ENCODE measurements at regions not wholly inside any gene's neighbourhood (a gene's known extent, or its start where the extent isn't known, plus 50 kb on each side); places are given as distances from the start of the nearest gene placed in this dataset.

GRCh38 chr20:40120827-40121226, 568.2 kb downstream of the MAFB start:
- no peak for DNase-seq

- no peak for DNase-seq
These were observed 577.8 kb downstream of the MAFB start for GRCh38 chr20:40111282-40111681.

- DNase-seq = no peak
These were observed 578.7 kb downstream of the MAFB start for GRCh38 chr20:40110311-40110831.

GRCh38 chr20:40109136-40109535, 579.9 kb downstream of the MAFB start:
- DNase-seq = no peak

GRCh38 chr20:40108321-40108720, 580.7 kb downstream of the MAFB start:
- DNase-seq = no peak

- DNase-seq = no peak
These were observed 584.1 kb downstream of the MAFB start for GRCh38 chr20:40104959-40105358.

- DNase-seq = no peak
These were observed 585.6 kb downstream of the MAFB start for GRCh38 chr20:40103420-40103819.

- DNase-seq = no peak
These were observed 587.5 kb downstream of the MAFB start for GRCh38 chr20:40101560-40101959.

- no peak for DNase-seq
These were observed 588.8 kb downstream of the MAFB start for GRCh38 chr20:40100261-40100660.

- no peak for DNase-seq
These were observed 598.8 kb downstream of the MAFB start for GRCh38 chr20:40090236-40090635.

- DNase-seq = no peak
These were observed 601.5 kb downstream of the MAFB start for GRCh38 chr20:40087496-40087895.

- no peak for DNase-seq
These were observed 603.5 kb downstream of the MAFB start for GRCh38 chr20:40085513-40085912.

GRCh38 chr20:40082436-40082835, 606.6 kb downstream of the MAFB start:
- no peak for DNase-seq

GRCh38 chr20:40081653-40082052, 607.4 kb downstream of the MAFB start:
- DNase-seq = no peak

- no peak for DNase-seq
These were observed 608.9 kb downstream of the MAFB start for GRCh38 chr20:40080041-40080652.

GRCh38 chr20:40073535-40074111, 615.4 kb downstream of the MAFB start:
- peak; percentile 43 for DNase-seq

- DNase-seq = no peak
These were observed 616.1 kb downstream of the MAFB start for GRCh38 chr20:40072907-40073306.

- DNase-seq = no peak
These were observed 632.9 kb downstream of the MAFB start for GRCh38 chr20:40056171-40056570.

GRCh38 chr20:40055711-40056110, 633.3 kb downstream of the MAFB start:
- no peak for DNase-seq

- no peak for DNase-seq
These were observed 634.7 kb downstream of the MAFB start for GRCh38 chr20:40054311-40054710.

GRCh38 chr20:40050596-40050995, 638.4 kb downstream of the MAFB start:
- no peak for DNase-seq

GRCh38 chr20:40049854-40050253, 639.2 kb downstream of the MAFB start:
- no peak for DNase-seq

GRCh38 chr20:40046703-40047102, 642.3 kb downstream of the MAFB start:
- DNase-seq = no peak

- no peak for DNase-seq
These were observed 651.5 kb downstream of the MAFB start for GRCh38 chr20:40037511-40037910.

- DNase-seq = no peak
These were observed 659.4 kb downstream of the MAFB start for GRCh38 chr20:40029589-40029988.

Measured in right forelimb (tissue), 1 donor.